Neural progenitor cell (in vitro differentiated cells): ENCODE measurements at regions not wholly inside any gene's neighbourhood (a gene's known extent, or its start where the extent isn't known, plus 50 kb on each side); places are given as distances from the start of the nearest gene placed in this dataset.
A peak's percentile ranks its signal among the peaks of the same experiment; 100 is the strongest.

Source experiments
- DNase-seq: peaks from one replicate; pipeline ENCODE4 v3.0.0-alpha.2; 2016; ENCODE audit warnings: low spot score
- H2AFZ ChIP-seq: fragments of 200-600 bp; sonication (generic); replicated peaks from 2 replicates; pipeline ENCODE4 v1.6.1; 2016; ENCODE audit warnings: antibody characterized with exemption
- H3F3A ChIP-seq: fragments of 200-600 bp; sonication (generic); 2 replicates; pipeline ENCODE4 v1.6.1; 2016; ENCODE audit warnings: antibody characterized with exemption, low read depth
- H3K27ac ChIP-seq: fragments of 200-600 bp; sonication (generic); 2 replicates; pipeline ENCODE4 v1.5.1; 2016; ENCODE audit warnings: mild to moderate bottlenecking
- H3K27me3 ChIP-seq: fragments of 200-600 bp; sonication (generic); 2 replicates; pipeline ENCODE4 v1.6.1; 2016; ENCODE audit warnings: mild to moderate bottlenecking, moderate library complexity
- H3K36me3 ChIP-seq: fragments of 200-600 bp; sonication (generic); 2 replicates; pipeline ENCODE4 v1.5.1; 2016
- H3K4me1 ChIP-seq: fragments of 200-600 bp; sonication (generic); 2 replicates; pipeline ENCODE4 v1.6.1; 2016; ENCODE audit warnings: mixed run types
- H3K4me2 ChIP-seq: fragments of 200-600 bp; sonication (generic); 2 replicates; pipeline ENCODE4 v1.6.1; 2016
- H3K4me3 ChIP-seq: fragments of 200-600 bp; sonication (generic); 2 replicates; pipeline ENCODE4 v1.5.1; 2016
- H3K79me2 ChIP-seq: fragments of 200-600 bp; sonication (generic); 2 replicates; pipeline ENCODE4 v1.6.1; 2016; ENCODE audit warnings: low read depth
- H3K9ac ChIP-seq: fragments of 200-600 bp; sonication (generic); 2 replicates; pipeline ENCODE4 v1.6.1; 2016
- H3K9me3 ChIP-seq: fragments of 200-600 bp; sonication (generic); 2 replicates; pipeline ENCODE4 v1.5.1; 2016; ENCODE audit warnings: low read depth
- H4K20me1 ChIP-seq: fragments of 200-600 bp; sonication (generic); 2 replicates; pipeline ENCODE4 v1.6.1; 2016; ENCODE audit warnings: low read depth
- H3K27ac Mint-ChIP-seq: 3 replicates; pipeline ENCODE4 v1.8.0; 2021; ENCODE audit warnings: mixed read lengths
- H3K27me3 Mint-ChIP-seq: 2 replicates; pipeline ENCODE4 v1.8.0; 2022; ENCODE audit warnings: low read depth, mild to moderate bottlenecking, inconsistent platforms, moderate library complexity, mixed read lengths; ENCODE audit not compliant: insufficient read depth
- H3K36me3 Mint-ChIP-seq: 3 replicates; pipeline ENCODE4 v1.8.0; 2021; ENCODE audit warnings: mixed read lengths
- H3K4me1 Mint-ChIP-seq: 3 replicates; pipeline ENCODE4 v1.8.0; 2021; ENCODE audit warnings: mixed read lengths
- H3K4me3 Mint-ChIP-seq: 3 replicates; pipeline ENCODE4 v1.8.0; 2021; ENCODE audit warnings: mild to moderate bottlenecking, moderate library complexity, mixed read lengths
- H3K9me3 Mint-ChIP-seq: 3 replicates; pipeline ENCODE4 v1.8.0; 2020; ENCODE audit warnings: mixed read lengths
- CTCF ChIP-seq: fragments of 200-600 bp; sonication (generic); IDR thresholded peaks from 2 replicates; pipeline ENCODE4 v1.5.1; 2017; ENCODE audit warnings: antibody characterized with exemption, mild to moderate bottlenecking
- EZH2 ChIP-seq: fragments of 200-600 bp; sonication (generic); IDR thresholded peaks from 2 replicates; pipeline ENCODE4 v1.6.1; 2017; ENCODE audit warnings: antibody characterized with exemption, mild to moderate bottlenecking, moderate library complexity
- EZH2phosphoT487 ChIP-seq: fragments of 200-600 bp; sonication (generic); IDR thresholded peaks from 2 replicates; pipeline ENCODE4 v1.6.1; 2017; ENCODE audit warnings: antibody characterized with exemption

GRCh38 chr22:48473202-48473601 lies 1354.5 kb downstream of the BRD1 start:
- Mint-ChIP-seq H3K36me3 (no peaks in the 10 kb centered on the region), H3K4me3 (no peak overlapping the region), H3K27me3 (no peaks in the 10 kb centered on the region), H3K9me3 (peaks cover 4% of the 10 kb centered on the region), H3K4me1 (no peaks in the 10 kb centered on the region), H3K27ac (no peak overlapping the region)
- no peaks in the 10 kb centered on the region for H3K79me2 ChIP-seq
- H3K9me3 ChIP-seq, result no peaks in the 10 kb centered on the region
- no peak overlapping the region for H3K9ac ChIP-seq
- H3K36me3 ChIP-seq, result no peaks in the 10 kb centered on the region
- no peak overlapping the region for H2AFZ ChIP-seq
- TF ChIP-seq CTCF, result no peak
- TF ChIP-seq EZH2, result no peak
- TF ChIP-seq EZH2phosphoT487, result no peak
- no peaks in the 10 kb centered on the region for H3K4me1 ChIP-seq
- no peak overlapping the region for H3K4me3 ChIP-seq
- no peak overlapping the region for H3K27ac ChIP-seq
- no peaks in the 10 kb centered on the region for H4K20me1 ChIP-seq
- H3F3A ChIP-seq, result no peaks in the 10 kb centered on the region
- no peak for DNase-seq
- H3K27me3 ChIP-seq, result no peaks in the 10 kb centered on the region
- no peak overlapping the region for H3K4me2 ChIP-seq

GRCh38 chr22:48464246-48464645 lies 1363.4 kb downstream of the BRD1 start:
- Mint-ChIP-seq H3K27me3 (peaks cover 5% of the 10 kb centered on the region), H3K9me3 (peaks cover 6% of the 10 kb centered on the region), H3K4me1 (peaks cover 11% of the 10 kb centered on the region)

GRCh38 chr22:48459859-48460823 lies 1367.5 kb downstream of the BRD1 start:
- peaks cover 21% of the 10 kb centered on the region for H3K27me3 Mint-ChIP-seq
- H3K36me3 ChIP-seq, result no peaks in the 10 kb centered on the region
- H3K27me3 ChIP-seq, result no peaks in the 10 kb centered on the region
- H3K4me3 Mint-ChIP-seq, result no peak overlapping the region
- H4K20me1 ChIP-seq, result no peaks in the 10 kb centered on the region
- no peak for TF ChIP-seq EZH2phosphoT487
- TF ChIP-seq EZH2, result no peak
- TF ChIP-seq CTCF, result no peak
- H3K4me1 ChIP-seq, result peaks cover 6% of the 10 kb centered on the region
- H3K9ac ChIP-seq, result no peak overlapping the region
- no peak overlapping the region for H3K4me3 ChIP-seq
- DNase-seq, result no peak
- no peak overlapping the region for H2AFZ ChIP-seq
- no peaks in the 10 kb centered on the region for H3K79me2 ChIP-seq
- H3F3A ChIP-seq, result no peaks in the 10 kb centered on the region
- H3K27ac Mint-ChIP-seq, result no peak overlapping the region
- no peak overlapping the region for H3K27ac ChIP-seq
- no peak overlapping the region for H3K4me2 ChIP-seq
- peaks cover 5% of the 10 kb centered on the region for H3K9me3 Mint-ChIP-seq
- H3K36me3 Mint-ChIP-seq, result no peaks in the 10 kb centered on the region
- no peaks in the 10 kb centered on the region for H3K9me3 ChIP-seq
- peaks cover 30% of the 10 kb centered on the region for H3K4me1 Mint-ChIP-seq

More at GRCh38 chr22:48464246-48464645, 1363.4 kb downstream of the BRD1 start:
- no peaks in the 10 kb centered on the region for H3K9me3 ChIP-seq
- no peak overlapping the region for H3K4me3 Mint-ChIP-seq
- no peak overlapping the region for H3K4me2 ChIP-seq
- H3K36me3 ChIP-seq, result no peaks in the 10 kb centered on the region
- DNase-seq, result peak; percentile 18
- no peak for TF ChIP-seq EZH2
- TF ChIP-seq CTCF, result no peak
- no peak for TF ChIP-seq EZH2phosphoT487
- H3K4me3 ChIP-seq, result no peak overlapping the region
- H2AFZ ChIP-seq, result no peak overlapping the region
- no peak overlapping the region for H3K9ac ChIP-seq
- no peaks in the 10 kb centered on the region for H3K27me3 ChIP-seq
- peaks cover 6% of the 10 kb centered on the region for H3K4me1 ChIP-seq
- H3K27ac ChIP-seq, result no peak overlapping the region
- no peaks in the 10 kb centered on the region for H3F3A ChIP-seq
- no peaks in the 10 kb centered on the region for H4K20me1 ChIP-seq
- H3K79me2 ChIP-seq, result no peaks in the 10 kb centered on the region
- no peaks in the 10 kb centered on the region for H3K36me3 Mint-ChIP-seq
- H3K27ac Mint-ChIP-seq, result no peak overlapping the region
